ENCODE measurements at regions not wholly inside any gene's neighbourhood (a gene's known extent, or its start where the extent isn't known, plus 50 kb on each side); places are given as distances from the start of the nearest gene placed in this dataset.

- TF ChIP-seq FOXM1 (IDR thresholded peaks at IDR 0.05; ENCODE audit: low read depth, low read length): no peak
- TF ChIP-seq LARP7 (IDR thresholded peaks at IDR 0.05): no peak
- TF ChIP-seq CREM (IDR thresholded peaks at IDR 0.05; ENCODE audit: low read depth): no peak
- no peak for TF ChIP-seq SIN3A (IDR thresholded peaks at IDR 0.05; ENCODE audit: low read depth, low read length)
- no peak for TF ChIP-seq CTCF (IDR thresholded peaks at IDR 0.05 in 2 of 3, conservative IDR thresholded peaks at IDR 0.05 in 1 of 3; ENCODE audit: control insufficient read depth in 2 of 3, extremely low read depth in 1 of 3, insufficient read depth in 1 of 3, low read depth in 3 of 3, low read length in 3 of 3)
- no peak for TF ChIP-seq USF2 (IDR thresholded peaks at IDR 0.05; ENCODE audit: borderline replicate concordance, low read depth, low read length)
- TF ChIP-seq, protein P1, sequence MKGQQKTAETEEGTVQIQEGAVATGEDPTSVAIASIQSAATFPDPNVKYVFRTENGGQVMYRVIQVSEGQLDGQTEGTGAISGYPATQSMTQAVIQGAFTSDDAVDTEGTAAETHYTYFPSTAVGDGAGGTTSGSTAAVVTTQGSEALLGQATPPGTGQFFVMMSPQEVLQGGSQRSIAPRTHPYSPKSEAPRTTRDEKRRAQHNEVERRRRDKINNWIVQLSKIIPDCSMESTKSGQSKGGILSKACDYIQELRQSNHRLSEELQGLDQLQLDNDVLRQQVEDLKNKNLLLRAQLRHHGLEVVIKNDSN (IDR thresholded peaks at IDR 0.05; ENCODE audit: borderline replicate concordance, extremely low read length, insufficient read depth, low read depth, low read length): no peak
- TF ChIP-seq POLR2A (IDR thresholded peaks at IDR 0.05; ENCODE audit: low read depth, low read length): no peak
Observed at GRCh38 chr5:130578354-130578753, 586.7 kb downstream of the HINT1 start.
